Activated CD4-positive, alpha-beta T cell treated with anti-CD3 and anti-CD28 coated beads for 36 hours (primary cell): ENCODE measurements at regions not wholly inside any gene's neighbourhood (a gene's known extent, or its start where the extent isn't known, plus 50 kb on each side); places are given as distances from the start of the nearest gene placed in this dataset.

Experiments
- ATAC-seq: fragments of 200-7000 bp; cut with Tn5 transposase; one replicate; pipeline ENCODE4 v1.10.0; 2021; ENCODE audit warnings: mild to moderate bottlenecking, moderate library complexity
- CTCF ChIA-PET: fragments of 350-600 bp; sonication (Branson Sonifier 250); formaldehyde crosslinking; loops from one replicate; lab custom pipeline; 2021; ENCODE audit warnings: antibody characterized with exemption; lab: Charles Lee
- POLR2A ChIA-PET: fragments of 350-600 bp; sonication (Branson Sonifier 250); formaldehyde crosslinking; loops from one replicate; lab custom pipeline; 2021; ENCODE audit warnings: antibody characterized with exemption, inconsistent platforms; lab: Charles Lee
- DNase-seq: peaks from one replicate; pipeline ENCODE4 v3.0.0-alpha.2; 2020
- H3K27ac Mint-ChIP-seq: one replicate; pipeline ENCODE4 v1.8.0; 2021; ENCODE audit warnings: mixed read lengths
- H3K27me3 Mint-ChIP-seq: one replicate; pipeline ENCODE4 v1.8.0; 2021; ENCODE audit warnings: mixed read lengths
- H3K36me3 Mint-ChIP-seq: one replicate; pipeline ENCODE4 v1.8.0; 2021; ENCODE audit warnings: low read depth, mixed read lengths
- H3K4me1 Mint-ChIP-seq: one replicate; pipeline ENCODE4 v1.8.0; 2021; ENCODE audit warnings: mixed read lengths
- H3K4me3 Mint-ChIP-seq: one replicate; pipeline ENCODE4 v1.8.0; 2021; ENCODE audit warnings: mild to moderate bottlenecking, moderate library complexity, mixed read lengths
- H3K9me3 Mint-ChIP-seq: one replicate; pipeline ENCODE4 v1.8.0; 2021; ENCODE audit warnings: low read depth, mixed read lengths
- intact Hi-C, 2 experiments: fragments of 100-400 bp; cut with DNase I in 1 of 2; cut with micrococcal nuclease in 1 of 2; formaldehyde crosslinking; loops; one replicate each; pipeline versions ENCODE4 v1.14.2 to v1.15.1; 2022 to 2024; cut with DNase I, micrococcal nuclease

DNA sequence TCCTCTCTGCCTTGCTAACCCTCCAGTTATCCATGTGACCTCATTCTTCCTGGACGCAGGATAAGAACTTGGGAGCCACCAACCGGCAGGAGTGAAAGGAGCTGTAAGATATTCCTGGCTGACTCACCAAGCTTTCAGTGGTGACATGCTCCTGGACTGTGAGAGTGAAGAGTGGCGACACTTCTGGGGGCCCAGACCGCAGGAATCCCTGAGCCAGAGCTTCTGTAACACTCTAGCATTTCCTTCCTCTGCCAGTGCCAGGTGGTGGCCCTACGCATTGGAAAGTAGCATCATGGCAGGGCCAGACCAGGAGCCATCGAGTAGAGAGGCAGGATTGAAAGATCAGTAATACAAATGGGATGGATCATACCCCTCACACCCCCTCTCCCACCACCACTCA, 474.3 kb downstream of the ACTRT1 start:
- ATAC-seq (no peak), DNase-seq (no peak)
- POLR2A ChIA-PET: no interaction called here
- Mint-ChIP-seq H3K9me3 (peaks cover 5% of the 10 kb centered on the region), H3K4me3 (no peak overlapping the region), H3K27me3 (no peaks in the 10 kb centered on the region), H3K27ac (no peak overlapping the region), H3K4me1 (no peaks in the 10 kb centered on the region), H3K36me3 (no peaks in the 10 kb centered on the region)
- intact Hi-C loops: no loop called here
- CTCF ChIA-PET: no interaction called here

DNA sequence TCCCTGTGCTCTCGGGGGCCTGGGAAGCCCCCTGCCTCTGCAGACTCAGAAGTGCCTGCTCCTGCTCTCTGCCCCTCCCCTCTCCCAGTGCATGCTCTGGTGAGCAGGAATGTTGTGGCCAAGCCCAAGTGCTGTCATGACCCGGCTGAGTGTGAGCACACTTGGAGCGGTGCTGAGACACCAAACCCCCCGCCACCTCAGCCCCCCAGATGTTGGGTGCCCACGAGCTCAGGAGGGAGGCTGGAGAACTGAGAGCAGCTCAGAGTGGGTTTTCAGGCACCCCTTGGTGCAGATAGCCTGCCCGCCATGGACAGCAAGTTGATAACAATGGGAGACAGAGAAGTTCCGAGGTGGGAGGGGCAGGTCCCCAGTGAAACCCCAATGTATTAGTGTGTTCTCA, 477.4 kb downstream of the ACTRT1 start:
- Mint-ChIP-seq H3K4me1 (no peaks in the 10 kb centered on the region), H3K36me3 (no peaks in the 10 kb centered on the region), H3K27me3 (no peaks in the 10 kb centered on the region), H3K4me3 (no peak overlapping the region), H3K9me3 (peaks cover 2% of the 10 kb centered on the region), H3K27ac (no peak overlapping the region)
- intact Hi-C loops: no loop called here
- ChIA-PET POLR2A (no interaction called here), CTCF (no interaction called here)
- DNase-seq: no peak
- ATAC-seq: no peak

DNA sequence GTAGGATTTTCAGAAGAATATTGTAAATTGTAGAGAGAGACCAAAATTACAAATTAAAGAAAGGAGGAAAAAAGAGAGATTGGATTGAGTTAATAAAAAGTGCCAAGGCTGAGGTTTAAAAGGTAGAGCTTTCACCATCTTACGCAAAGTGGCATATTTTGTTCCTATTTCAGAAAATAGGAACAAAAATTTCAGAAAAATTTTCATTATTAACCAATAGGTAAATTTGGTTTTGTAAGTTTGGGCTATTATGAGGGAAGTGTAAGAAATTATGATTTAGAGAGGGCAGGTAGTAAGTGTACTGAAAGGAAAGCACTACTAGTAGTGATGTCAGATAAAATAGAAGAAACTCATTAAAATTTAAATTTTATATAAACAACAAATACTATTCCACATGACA, 479.7 kb downstream of the ACTRT1 start:
- H3K9me3 Mint-ChIP-seq: peaks cover 2% of the 10 kb centered on the region
- no peaks in the 10 kb centered on the region for H3K4me1 Mint-ChIP-seq
- H3K27me3 Mint-ChIP-seq: no peaks in the 10 kb centered on the region
- DNase-seq (no peak), ATAC-seq (no peak)
- POLR2A ChIA-PET: no interaction called here
- CTCF ChIA-PET: no interaction called here
- intact Hi-C loops: no loop called here
- no peaks in the 10 kb centered on the region for H3K36me3 Mint-ChIP-seq
- no peak overlapping the region for H3K27ac Mint-ChIP-seq
- no peak overlapping the region for H3K4me3 Mint-ChIP-seq

DNA sequence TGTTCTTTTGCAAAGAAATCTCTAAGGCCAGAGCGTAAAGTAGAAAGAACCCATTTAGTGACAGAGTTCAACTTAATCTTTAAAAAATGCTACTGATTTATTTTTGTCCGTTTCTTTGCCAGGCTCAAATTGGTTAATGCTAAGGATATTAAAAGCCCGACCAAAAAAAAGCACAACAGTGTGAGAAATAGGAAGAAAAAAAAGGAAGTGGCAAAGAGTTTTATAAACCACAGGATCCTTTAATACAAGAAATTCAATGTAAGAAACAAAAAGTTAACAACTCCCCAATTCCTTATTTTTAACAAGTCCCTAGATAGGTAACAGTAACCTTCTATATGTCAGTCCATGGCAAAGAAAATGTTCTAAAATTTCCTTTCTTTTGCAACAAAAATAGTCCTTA, 480.4 kb downstream of the ACTRT1 start:
- peaks cover 2% of the 10 kb centered on the region for H3K9me3 Mint-ChIP-seq
- ChIA-PET POLR2A (no interaction called here), CTCF (no interaction called here)
- H3K27ac Mint-ChIP-seq: no peak overlapping the region
- no peak overlapping the region for H3K4me3 Mint-ChIP-seq
- H3K27me3 Mint-ChIP-seq: no peaks in the 10 kb centered on the region
- no peaks in the 10 kb centered on the region for H3K36me3 Mint-ChIP-seq
- intact Hi-C loops: no loop called here
- no peak for ATAC-seq
- no peak for DNase-seq
- H3K4me1 Mint-ChIP-seq: no peaks in the 10 kb centered on the region

DNA sequence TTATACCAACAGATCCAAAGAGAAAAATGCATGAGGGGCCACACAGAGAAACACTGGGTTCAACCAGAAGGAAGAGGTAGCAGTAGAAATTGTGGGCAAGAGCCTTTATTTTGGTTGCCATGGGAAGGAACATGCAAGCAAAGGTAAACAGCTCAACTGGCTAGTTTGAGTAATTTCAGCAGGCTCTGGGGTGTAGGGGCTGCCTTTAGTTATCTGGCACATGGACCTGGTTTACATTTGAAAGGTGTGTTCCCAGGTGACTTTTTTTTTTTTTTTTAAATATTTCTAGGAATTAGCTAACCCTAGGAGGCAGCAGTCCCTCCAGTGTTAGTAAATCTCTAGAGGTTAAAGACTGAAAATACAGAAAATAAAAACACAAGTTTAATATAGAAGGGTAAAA, 481.9 kb downstream of the ACTRT1 start:
- intact Hi-C loops: no loop called here
- POLR2A ChIA-PET: no interaction called here
- Mint-ChIP-seq H3K9me3 (no peaks in the 10 kb centered on the region), H3K4me1 (no peaks in the 10 kb centered on the region), H3K27me3 (no peaks in the 10 kb centered on the region), H3K27ac (no peak overlapping the region), H3K4me3 (no peak overlapping the region), H3K36me3 (no peaks in the 10 kb centered on the region)
- ATAC-seq (no peak), DNase-seq (no peak)
- CTCF ChIA-PET: no interaction called here

DNA sequence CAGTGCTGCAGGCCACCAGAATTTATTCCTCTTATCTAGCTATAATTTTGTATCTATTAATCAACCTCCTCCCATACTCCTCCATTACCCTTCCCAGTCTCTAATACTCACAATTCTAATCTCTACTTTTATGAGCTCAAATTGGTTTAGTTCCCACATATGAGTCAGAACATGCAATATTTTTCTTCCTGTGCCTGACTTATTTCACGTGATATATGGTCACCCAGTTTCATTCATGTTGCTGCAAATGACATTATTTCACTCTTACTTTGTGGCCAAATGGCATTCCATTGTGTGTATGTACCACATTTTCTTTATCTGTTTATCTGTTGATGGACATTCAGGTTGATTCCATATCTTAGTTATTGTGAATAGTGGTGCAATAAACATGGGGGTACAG, 483.5 kb downstream of the ACTRT1 start:
- H3K9me3 Mint-ChIP-seq: no peaks in the 10 kb centered on the region
- CTCF ChIA-PET: no interaction called here
- H3K4me1 Mint-ChIP-seq: no peaks in the 10 kb centered on the region
- DNase-seq: no peak
- H3K36me3 Mint-ChIP-seq: no peaks in the 10 kb centered on the region
- POLR2A ChIA-PET: no interaction called here
- no peak overlapping the region for H3K27ac Mint-ChIP-seq
- no peak for ATAC-seq
- no peaks in the 10 kb centered on the region for H3K27me3 Mint-ChIP-seq
- H3K4me3 Mint-ChIP-seq: no peak overlapping the region
- intact Hi-C loops: no loop called here

DNA sequence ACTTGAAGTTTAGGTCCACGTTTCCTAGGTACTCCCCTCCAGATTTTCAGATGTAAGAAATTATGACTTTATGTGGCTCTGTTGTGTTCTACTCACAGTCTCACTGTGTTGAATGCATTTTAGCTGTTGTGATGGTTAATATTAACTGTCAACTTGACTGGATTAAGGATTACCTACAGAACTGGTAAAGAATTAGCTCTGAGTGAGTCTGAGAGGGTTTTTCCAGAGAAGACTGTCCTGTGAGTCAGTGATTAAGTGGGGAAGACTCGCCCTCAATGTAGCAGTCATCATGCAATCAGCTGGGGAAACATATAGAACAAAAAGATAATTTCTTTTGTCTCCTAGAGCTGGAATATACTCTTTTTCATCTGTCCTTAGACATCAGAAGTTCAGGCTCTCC, 493.4 kb downstream of the ACTRT1 start:
- Mint-ChIP-seq H3K36me3 (no peaks in the 10 kb centered on the region), H3K9me3 (no peaks in the 10 kb centered on the region), H3K4me1 (no peaks in the 10 kb centered on the region), H3K4me3 (no peak overlapping the region), H3K27me3 (no peaks in the 10 kb centered on the region), H3K27ac (no peak overlapping the region)
- ChIA-PET POLR2A (no interaction called here), CTCF (interaction anchor here (1.0 kb wide), 1 partner anchor 17 kb away, joined by 3 read pairs; no protein-coding TSS in a partner anchor)
- DNase-seq (no peak), ATAC-seq (no peak)
- intact Hi-C loops: no loop called here

DNA sequence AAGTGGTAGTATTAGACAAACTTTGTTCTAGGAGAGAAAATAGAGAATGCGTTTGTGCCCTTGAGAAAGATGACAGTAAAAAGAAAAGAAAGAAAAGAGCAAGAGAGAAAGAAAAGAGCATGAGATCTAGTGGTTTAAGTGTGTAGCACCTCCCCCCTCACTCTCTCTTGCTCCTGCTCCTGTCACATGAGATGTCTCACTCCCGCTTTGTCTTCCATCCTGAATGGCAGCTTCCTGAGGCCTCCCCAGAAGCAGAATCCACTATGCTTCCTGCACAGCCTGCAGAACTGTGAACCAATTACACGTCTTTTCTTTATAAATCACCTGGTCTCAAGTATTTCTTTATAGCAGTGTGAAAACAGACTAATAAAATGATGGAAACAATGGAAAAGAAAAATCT, 499.6 kb downstream of the ACTRT1 start:
- H3K9me3 Mint-ChIP-seq: no peaks in the 10 kb centered on the region
- ChIA-PET CTCF (no interaction called here), POLR2A (no interaction called here)
- ATAC-seq: no peak
- H3K27ac Mint-ChIP-seq: no peak overlapping the region
- no peaks in the 10 kb centered on the region for H3K27me3 Mint-ChIP-seq
- no peak overlapping the region for H3K4me3 Mint-ChIP-seq
- H3K36me3 Mint-ChIP-seq: no peaks in the 10 kb centered on the region
- intact Hi-C loops: no loop called here
- no peak for DNase-seq
- H3K4me1 Mint-ChIP-seq: no peaks in the 10 kb centered on the region

DNA sequence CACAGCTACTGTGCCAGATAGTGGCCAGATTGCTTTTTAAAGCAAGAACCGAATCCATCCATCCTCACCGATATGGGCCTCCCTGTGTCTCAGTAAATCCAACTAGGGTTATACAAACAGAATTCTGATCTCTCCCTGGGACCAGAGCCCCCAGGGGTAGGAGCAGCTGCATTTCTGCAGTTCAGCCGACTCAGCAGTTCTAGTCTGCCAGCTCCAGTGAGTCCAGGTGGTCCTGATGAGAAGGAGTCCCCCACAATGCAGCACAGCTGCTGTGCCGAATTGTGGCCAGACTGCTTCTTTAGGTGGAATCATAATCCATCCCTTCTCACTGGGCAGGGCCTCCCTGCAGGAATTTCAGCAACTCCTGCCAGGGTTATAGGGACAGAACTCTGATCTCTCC, 532.9 kb downstream of the ACTRT1 start:
- DNase-seq: no peak
- Mint-ChIP-seq H3K9me3 (peaks cover 3% of the 10 kb centered on the region), H3K27me3 (no peaks in the 10 kb centered on the region), H3K36me3 (no peaks in the 10 kb centered on the region), H3K4me3 (no peak overlapping the region), H3K4me1 (no peaks in the 10 kb centered on the region), H3K27ac (no peak overlapping the region)
- intact Hi-C loops: no loop called here
- ATAC-seq: no peak
- POLR2A ChIA-PET: no interaction called here
- CTCF ChIA-PET: no interaction called here

DNA sequence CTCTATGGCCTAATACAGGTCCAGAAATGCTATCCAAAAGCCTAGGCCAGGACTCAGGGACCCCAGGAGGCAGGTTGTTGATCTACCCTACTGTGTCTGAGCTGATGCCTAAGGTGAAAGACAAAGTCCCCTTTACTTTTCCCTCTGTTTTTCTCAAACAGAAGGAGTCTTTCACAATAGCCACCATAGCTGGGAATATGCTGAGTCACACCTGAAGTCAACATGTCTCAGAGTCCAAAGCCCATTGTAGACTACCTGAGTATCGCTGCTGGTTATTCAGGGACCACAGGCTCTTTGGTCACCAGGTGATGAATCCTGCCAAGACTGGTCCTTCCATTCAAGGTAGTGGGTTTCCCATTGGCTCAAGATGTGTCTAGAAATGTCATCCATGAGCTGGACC, 562.2 kb downstream of the ACTRT1 start:
- no peak for ATAC-seq
- Mint-ChIP-seq H3K9me3 (peaks cover 7% of the 10 kb centered on the region), H3K36me3 (no peaks in the 10 kb centered on the region), H3K4me3 (no peak overlapping the region), H3K27ac (no peak overlapping the region), H3K27me3 (no peaks in the 10 kb centered on the region), H3K4me1 (no peaks in the 10 kb centered on the region)
- intact Hi-C loops: no loop called here
- POLR2A ChIA-PET: no interaction called here
- DNase-seq: no peak
- CTCF ChIA-PET: no interaction called here

DNA sequence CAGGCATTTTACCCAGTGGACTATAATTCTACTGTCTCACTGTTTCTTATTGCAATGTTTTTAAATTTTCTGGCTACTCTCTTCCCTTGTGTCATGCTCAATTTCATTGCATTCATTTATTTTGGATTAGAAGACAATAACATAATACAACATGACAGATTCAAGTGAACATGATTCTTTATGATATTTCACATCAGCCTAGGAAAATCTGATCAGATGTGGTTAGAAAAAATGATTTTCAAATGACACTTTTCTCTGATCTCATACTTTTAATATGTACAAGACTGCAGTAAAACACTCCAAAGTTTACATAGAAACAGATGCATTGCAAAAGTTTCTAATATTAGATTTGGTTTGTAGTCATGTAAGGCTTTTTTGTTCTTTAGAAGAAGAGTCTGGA, 586.0 kb downstream of the ACTRT1 start:
- H3K4me3 Mint-ChIP-seq: no peak overlapping the region
- H3K4me1 Mint-ChIP-seq: no peaks in the 10 kb centered on the region
- DNase-seq (no peak), ATAC-seq (no peak)
- no peaks in the 10 kb centered on the region for H3K9me3 Mint-ChIP-seq
- ChIA-PET CTCF (no interaction called here), POLR2A (no interaction called here)
- intact Hi-C loops: no loop called here
- no peak overlapping the region for H3K27ac Mint-ChIP-seq
- H3K27me3 Mint-ChIP-seq: no peaks in the 10 kb centered on the region
- no peaks in the 10 kb centered on the region for H3K36me3 Mint-ChIP-seq

DNA sequence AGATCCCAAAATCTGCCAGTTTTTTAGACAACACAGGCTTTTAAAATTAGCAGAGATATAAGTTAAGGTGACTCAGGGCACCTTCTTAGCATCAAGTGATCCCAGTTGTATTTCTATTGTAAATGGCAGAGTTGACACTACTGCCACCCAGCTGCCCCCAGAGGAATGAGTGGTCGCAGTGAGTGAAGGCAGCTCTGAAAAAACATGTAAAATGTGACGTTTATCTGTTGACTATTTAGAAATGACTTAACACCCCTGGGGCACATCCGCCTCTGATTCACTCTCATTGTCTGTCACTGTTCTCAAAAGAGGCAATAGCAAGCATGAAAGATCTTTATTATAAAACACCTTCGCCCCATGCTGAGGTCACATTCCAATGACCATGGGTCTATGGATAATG, 592.4 kb downstream of the ACTRT1 start:
- H3K27ac Mint-ChIP-seq: no peak overlapping the region
- H3K27me3 Mint-ChIP-seq: no peaks in the 10 kb centered on the region
- no peak overlapping the region for H3K4me3 Mint-ChIP-seq
- no peaks in the 10 kb centered on the region for H3K4me1 Mint-ChIP-seq
- H3K9me3 Mint-ChIP-seq: no peaks in the 10 kb centered on the region
- intact Hi-C loops: no loop called here
- POLR2A ChIA-PET: no interaction called here
- H3K36me3 Mint-ChIP-seq: no peaks in the 10 kb centered on the region
- DNase-seq: no peak
- ATAC-seq: no peak
- CTCF ChIA-PET: no interaction called here

DNA sequence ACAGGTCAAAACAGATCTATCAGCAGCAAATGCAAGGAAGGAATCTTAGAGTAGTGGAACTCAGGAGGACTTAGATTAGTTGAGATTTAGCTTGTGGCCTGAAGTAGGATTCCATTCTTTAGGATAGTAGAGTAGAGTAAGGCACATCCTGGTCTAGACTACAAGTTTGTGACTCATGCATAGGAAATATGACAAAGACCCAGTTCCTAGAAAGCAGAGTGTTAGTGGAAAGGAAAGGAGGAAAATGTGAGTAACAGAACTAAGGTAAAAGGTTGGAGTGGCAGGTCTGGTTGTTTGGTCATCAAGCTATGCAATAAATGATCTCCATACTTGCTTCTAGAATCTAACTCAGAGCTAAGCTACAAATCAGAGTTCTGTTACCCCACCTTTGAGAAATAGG, 595.0 kb downstream of the ACTRT1 start:
- Mint-ChIP-seq H3K4me3 (no peak overlapping the region), H3K27me3 (no peaks in the 10 kb centered on the region), H3K36me3 (no peaks in the 10 kb centered on the region), H3K9me3 (no peaks in the 10 kb centered on the region), H3K4me1 (no peaks in the 10 kb centered on the region), H3K27ac (no peak overlapping the region)
- DNase-seq: no peak
- ChIA-PET POLR2A (no interaction called here), CTCF (no interaction called here)
- intact Hi-C loops: no loop called here
- no peak for ATAC-seq
